ENCODE measurements at regions not wholly inside any gene's neighbourhood (a gene's known extent, or its start where the extent isn't known, plus 50 kb on each side); places are given as distances from the start of the nearest gene placed in this dataset.

- H3K9me3 ChIP-seq (ENCODE audit: control insufficient read depth, low read depth, low read length): no peaks in the 10 kb centered on the region
- no peaks in the 10 kb centered on the region for H3K23me2 ChIP-seq (ENCODE audit: insufficient read length, low read depth, low read length, poor library complexity, severe bottlenecking)
Measured at GRCh38 chr2:226179010-226179409, 620.6 kb downstream of the IRS1 start.

More at GRCh38 chr2:226179010-226179409, 620.6 kb downstream of the IRS1 start:
- H3K9ac ChIP-seq (ENCODE audit: extremely low read depth, insufficient read length, low read length): no peak overlapping the region
- H3K14ac ChIP-seq (ENCODE audit: insufficient read depth, low read length): no peak overlapping the region
- Mint-ChIP-seq H3K9me3 (peaks cover 0 to 6% of the 10 kb centered on the region in 2 experiments; a peak in 3 of 5 replicates), H3K27me3 (ENCODE audit: low read depth) (no peaks in the 10 kb centered on the region), H3K4me3 (no peak overlapping the region), H3K27ac (no peak overlapping the region), H3K4me1 (peaks cover 2 to 5% of the 10 kb centered on the region in 2 experiments; a peak in 2 of 4 replicates), H3K36me3 (ENCODE audit: insufficient read depth in 1 of 3, low read depth in 3 of 3) (peaks cover 0 to 7% (median 0%) of the 10 kb centered on the region in 3 experiments; a peak in 3 of 7 replicates)
- H3T11ph ChIP-seq (ENCODE audit: low read length): no peak overlapping the region
- no peak overlapping the region for H3K4ac ChIP-seq (ENCODE audit: low read depth, low read length)
- H2AFZ ChIP-seq (ENCODE audit: low read length): no peak overlapping the region
- no peak overlapping the region for H2BK15ac ChIP-seq (ENCODE audit: low read depth, low read length)
- no peak for DNase-seq
- H3K4me2 ChIP-seq (ENCODE audit: insufficient read depth, insufficient read length, low read length): no peak overlapping the region
- H3K18ac ChIP-seq (ENCODE audit: insufficient read length, low read depth, low read length): no peak overlapping the region
- H3K79me1 ChIP-seq (ENCODE audit: insufficient read depth, low read depth, low read length, poor library complexity, severe bottlenecking): no peaks in the 10 kb centered on the region
- WGBS (ENCODE audit: extremely low coverage, insufficient read length, low lambda C conversion rate): no CpG with 5 or more reads among the region's 1 CpG
- no peak overlapping the region for H3K27ac ChIP-seq (ENCODE audit: insufficient read length, low read depth, low read length)
- H2BK20ac ChIP-seq (ENCODE audit: low read depth, low read length, poor library complexity, severe bottlenecking): no peak overlapping the region
- H3K23ac ChIP-seq (ENCODE audit: insufficient read length, low read depth, low read length): no peak overlapping the region
- H2BK12ac ChIP-seq (ENCODE audit: insufficient read length, low read depth, low read length): no peak overlapping the region
- no peak overlapping the region for H4K5ac ChIP-seq (ENCODE audit: insufficient read length, low read depth, low read length)
- no peak overlapping the region for H2BK5ac ChIP-seq (ENCODE audit: insufficient read length, low read length)
- no peaks in the 10 kb centered on the region for H3K79me2 ChIP-seq (ENCODE audit: insufficient read depth, low read length)
- H3K27me3 ChIP-seq (ENCODE audit: insufficient read depth, low read length): no peaks in the 10 kb centered on the region
- TF ChIP-seq CTCF (conservative IDR thresholded peaks at IDR 0.05): no peak
- no peaks in the 10 kb centered on the region for H3K4me1 ChIP-seq (ENCODE audit: insufficient read depth, low read length)
- H4K91ac ChIP-seq (ENCODE audit: insufficient read length, low read depth, low read length): no peak overlapping the region
- no peak overlapping the region for H4K8ac ChIP-seq (replicated peaks; ENCODE audit: insufficient read length, low read depth, low read length)
- H2BK120ac ChIP-seq (ENCODE audit: low read depth, low read length, poor library complexity, severe bottlenecking): no peak overlapping the region
- H3K56ac ChIP-seq (ENCODE audit: insufficient read length, low read depth, low read length): no peak overlapping the region
- H2AK5ac ChIP-seq (ENCODE audit: insufficient read length, low read length): no peak overlapping the region
- H4K20me1 ChIP-seq (ENCODE audit: control insufficient read depth, insufficient read depth, insufficient read length): no peaks in the 10 kb centered on the region

Data from H9 (cell line).